ENCODE measurements at regions not wholly inside any gene's neighbourhood (a gene's known extent, or its start where the extent isn't known, plus 50 kb on each side); places are given as distances from the start of the nearest gene placed in this dataset.
A peak's percentile ranks its signal among the peaks of the same experiment; 100 is the strongest.

- no peak for ATAC-seq
- no peak for TF ChIP-seq CSRNP3 (CRISPR knock-in tag; IDR thresholded peaks at IDR 0.05)
- no peak for TF ChIP-seq TOX (CRISPR knock-in tag; IDR thresholded peaks at IDR 0.05; ENCODE audit: borderline replicate concordance)
- no peak for TF ChIP-seq ZNF70 (CRISPR knock-in tag; IDR thresholded peaks at IDR 0.05)
- TF ChIP-seq ZFP30 (CRISPR knock-in tag; IDR thresholded peaks at IDR 0.05): no peak
- no peak for TF ChIP-seq CSDC2 (CRISPR knock-in tag; IDR thresholded peaks at IDR 0.05)
- no peak for TF ChIP-seq TCF4 (CRISPR knock-in tag; IDR thresholded peaks at IDR 0.05; ENCODE audit: borderline replicate concordance)
- TF ChIP-seq ZNF565 (CRISPR knock-in tag; conservative IDR thresholded peaks at IDR 0.05; ENCODE audit: low read depth): no peak
- TF ChIP-seq ZC3H10 (CRISPR knock-in tag; IDR thresholded peaks at IDR 0.05): no peak
Measured at GRCh38 chr7:41339913-41340676, 362.8 kb downstream of the INHBA start.

- TF ChIP-seq ZFP3 (CRISPR knock-in tag; IDR thresholded peaks at IDR 0.05) (no peak), PPARA (CRISPR knock-in tag; IDR thresholded peaks at IDR 0.05; ENCODE audit: borderline replicate concordance) (no peak), CSRNP3 (CRISPR knock-in tag; IDR thresholded peaks at IDR 0.05) (no peak), ZNF8 (CRISPR knock-in tag; IDR thresholded peaks at IDR 0.05) (no peak), TSHZ2 (CRISPR knock-in tag; IDR thresholded peaks at IDR 0.05) (no peak), ZC3H10 (CRISPR knock-in tag; IDR thresholded peaks at IDR 0.05) (no peak), RARB (CRISPR knock-in tag; IDR thresholded peaks at IDR 0.05) (no peak), PATZ1 (CRISPR knock-in tag; IDR thresholded peaks at IDR 0.05; ENCODE audit: borderline replicate concordance) (no peak), ESRRG (CRISPR knock-in tag; IDR thresholded peaks at IDR 0.05) (no peak), SNAI2 (CRISPR knock-in tag; IDR thresholded peaks at IDR 0.05) (no peak), OSR1 (CRISPR knock-in tag; IDR thresholded peaks at IDR 0.05) (no peak), TCF4 (CRISPR knock-in tag; IDR thresholded peaks at IDR 0.05; ENCODE audit: borderline replicate concordance) (no peak), ZFP30 (CRISPR knock-in tag; IDR thresholded peaks at IDR 0.05) (no peak), ISL1 (CRISPR knock-in tag; IDR thresholded peaks at IDR 0.05) (no peak), CSDC2 (CRISPR knock-in tag; IDR thresholded peaks at IDR 0.05) (no peak)
- peak; percentile 26; the same call in 2 of the 3 replicates for ATAC-seq
Measured at GRCh38 chr7:41336981-41337380, 365.9 kb downstream of the INHBA start.

- peak; percentile 85 for TF ChIP-seq ISL1 (CRISPR knock-in tag; IDR thresholded peaks at IDR 0.05)
- TF ChIP-seq RARB (CRISPR knock-in tag; IDR thresholded peaks at IDR 0.05): no peak
- ATAC-seq: peak; percentile 69
Measured at GRCh38 chr7:41336455-41336952, 366.4 kb downstream of the INHBA start.

- TF ChIP-seq ZFP30 (CRISPR knock-in tag; IDR thresholded peaks at IDR 0.05) (no peak), TCF4 (CRISPR knock-in tag; IDR thresholded peaks at IDR 0.05; ENCODE audit: borderline replicate concordance) (no peak), CSRNP3 (CRISPR knock-in tag; IDR thresholded peaks at IDR 0.05) (no peak)
- ATAC-seq: no peak
Measured at GRCh38 chr7:41334071-41334862, 368.6 kb downstream of the INHBA start.

Measured in SK-N-SH treated with all-trans-retinoic acid at 6 μM for 48 hours (cell line).